ENCODE measurements at regions not wholly inside any gene's neighbourhood (a gene's known extent, or its start where the extent isn't known, plus 50 kb on each side); places are given as distances from the start of the nearest gene placed in this dataset.
"Not testable (repeated sequence)": the region's sequence is repeated elsewhere in the genome, so short reads cannot be mapped to it uniquely, and the experiment has no call there.

- DNase-seq: no peak
These were observed 78.1 kb upstream of the YWHAQ start for GRCh38 chr2:9708683-9709538.

- no peak for DNase-seq
These were observed 78.9 kb upstream of the YWHAQ start for GRCh38 chr2:9709539-9710285.

GRCh38 chr2:9710311-9710710, 79.5 kb upstream of the YWHAQ start:
- DNase-seq: no peak

GRCh38 chr2:9712263-9712662, 81.5 kb upstream of the YWHAQ start:
- no peak for DNase-seq

- DNase-seq: no peak
These were observed 83.9 kb upstream of the YWHAQ start for GRCh38 chr2:9714630-9715214.

GRCh38 chr2:9715238-9715637, 84.4 kb upstream of the YWHAQ start:
- DNase-seq: no peak

GRCh38 chr2:9717886-9718451, 87.2 kb upstream of the YWHAQ start:
- DNase-seq: no peak

GRCh38 chr2:9720352-9721093, 89.7 kb upstream of the YWHAQ start:
- no peak for DNase-seq

- DNase-seq: no peak
These were observed 90.5 kb upstream of the YWHAQ start for GRCh38 chr2:9721344-9721743.

- DNase-seq: no peak
These were observed 91.7 kb upstream of the YWHAQ start for GRCh38 chr2:9722451-9722850.

GRCh38 chr2:9724565-9724964, 93.8 kb upstream of the YWHAQ start:
- no peak for DNase-seq

- no peak for DNase-seq
These were observed 94.3 kb upstream of the YWHAQ start for GRCh38 chr2:9725106-9725505.

- not testable (repeated sequence) for DNase-seq
These were observed 95.2 kb upstream of the YWHAQ start for GRCh38 chr2:9726016-9726415.

- not testable (repeated sequence) for DNase-seq
These were observed 99.7 kb upstream of the YWHAQ start for GRCh38 chr2:9730523-9730922.

GRCh38 chr2:9732824-9733223, 102.0 kb upstream of the YWHAQ start:
- DNase-seq: no peak

- no peak for DNase-seq
These were observed 103.5 kb upstream of the YWHAQ start for GRCh38 chr2:9734308-9734707.

- no peak for DNase-seq
These were observed 104.5 kb upstream of the YWHAQ start for GRCh38 chr2:9735335-9735734.

GRCh38 chr2:9736021-9736420, 105.2 kb upstream of the YWHAQ start:
- no peak for DNase-seq

GRCh38 chr2:9737053-9737875, 106.0 kb upstream of the TAF1B start:
- DNase-seq: no peak

GRCh38 chr2:9738062-9738461, 105.2 kb upstream of the TAF1B start:
- no peak for DNase-seq

GRCh38 chr2:9738535-9739496, 104.5 kb upstream of the TAF1B start:
- no peak for DNase-seq

All from GDM1 (cell line).